HL-60 (cell line): ENCODE measurements at regions not wholly inside any gene's neighbourhood (a gene's known extent, or its start where the extent isn't known, plus 50 kb on each side); places are given as distances from the start of the nearest gene placed in this dataset.

Experiments used
- DNase-seq, 2 experiments: peaks; one replicate each; pipeline ENCODE4 v3.0.0-alpha.2; 2010 to 2020; ENCODE audit warnings: low read depth in 1 of 2, low spot score in 1 of 2
- H3K27ac ChIP-seq: fragments of 250-450 bp; sonication (Bioruptor Pico); replicated peaks from 2 replicates; pipeline ENCODE4 v1.5.1; 2020; ENCODE audit warnings: mild to moderate bottlenecking, moderate library complexity
- H3K27me3 ChIP-seq: fragments of 250-450 bp; sonication (Bioruptor Pico); 2 replicates; pipeline ENCODE4 v1.5.1; 2021; ENCODE audit warnings: mild to moderate bottlenecking, moderate library complexity; ENCODE audit not compliant: insufficient read depth, poor library complexity, severe bottlenecking
- H3K4me3 ChIP-seq: replicated peaks from 2 replicates; pipeline ENCODE4 v1.5.1; 2011; ENCODE audit warnings: mild to moderate bottlenecking, control low read depth, low read length; ENCODE audit not compliant: insufficient read depth
- GABPA ChIP-seq: IDR thresholded peaks from 2 replicates; pipeline ENCODE4 v1.6.1; 2012; ENCODE audit warnings: low read depth
- POLR2AphosphoS5 ChIP-seq: IDR thresholded peaks from 2 replicates; pipeline ENCODE4 v1.6.1; 2012; ENCODE audit warnings: low read depth
- SPI1 ChIP-seq: IDR thresholded peaks from 2 replicates; pipeline ENCODE4 v1.6.1; 2012; ENCODE audit warnings: low read depth, mild to moderate bottlenecking, borderline replicate concordance
- TF ChIP-seq, protein P1 (sequence below): IDR thresholded peaks from one replicate; pipeline ENCODE4 v1.5.1; 2011; ENCODE audit warnings: low read length, control low read depth, inconsistent platforms; ENCODE audit not compliant: insufficient read depth
- TF ChIP-seq, protein P2 (sequence below): IDR thresholded peaks from 2 replicates; pipeline ENCODE4 v1.6.1; 2012; ENCODE audit warnings: low read depth; ENCODE audit not compliant: insufficient replicate concordance

DNA sequence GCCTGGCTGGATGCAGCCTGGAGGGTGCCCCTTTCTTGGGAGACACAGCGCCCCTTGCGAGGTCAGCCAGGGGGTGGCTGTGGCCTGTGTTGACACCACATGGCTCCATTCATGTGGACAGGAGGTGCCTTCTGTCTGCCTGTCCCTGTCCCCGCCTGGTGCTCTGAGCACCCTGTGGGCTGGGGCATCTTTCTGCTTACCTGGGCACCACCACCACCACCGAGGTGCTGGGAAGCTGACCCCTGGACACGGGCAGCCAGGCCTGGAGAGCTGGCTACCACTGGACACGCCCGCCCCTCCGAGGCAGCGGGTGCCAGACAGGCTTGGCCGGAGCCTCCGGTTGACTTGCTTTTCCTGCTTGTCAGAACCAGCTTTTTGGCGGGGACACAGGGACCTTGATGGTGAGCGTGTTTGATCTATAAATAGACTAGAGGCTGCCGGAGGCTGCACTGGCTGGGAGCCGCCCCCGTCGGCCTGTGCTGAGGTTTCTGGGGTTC, 121.3 kb upstream of the GSE1 start:
- DNase-seq: no peak
- Histone ChIP-seq H3K27ac (no peak overlapping the region), H3K4me3 (no peak overlapping the region), H3K27me3 (no peaks in the 10 kb centered on the region)
- TF ChIP-seq GABPA: no peak
- TF ChIP-seq, protein P1, sequence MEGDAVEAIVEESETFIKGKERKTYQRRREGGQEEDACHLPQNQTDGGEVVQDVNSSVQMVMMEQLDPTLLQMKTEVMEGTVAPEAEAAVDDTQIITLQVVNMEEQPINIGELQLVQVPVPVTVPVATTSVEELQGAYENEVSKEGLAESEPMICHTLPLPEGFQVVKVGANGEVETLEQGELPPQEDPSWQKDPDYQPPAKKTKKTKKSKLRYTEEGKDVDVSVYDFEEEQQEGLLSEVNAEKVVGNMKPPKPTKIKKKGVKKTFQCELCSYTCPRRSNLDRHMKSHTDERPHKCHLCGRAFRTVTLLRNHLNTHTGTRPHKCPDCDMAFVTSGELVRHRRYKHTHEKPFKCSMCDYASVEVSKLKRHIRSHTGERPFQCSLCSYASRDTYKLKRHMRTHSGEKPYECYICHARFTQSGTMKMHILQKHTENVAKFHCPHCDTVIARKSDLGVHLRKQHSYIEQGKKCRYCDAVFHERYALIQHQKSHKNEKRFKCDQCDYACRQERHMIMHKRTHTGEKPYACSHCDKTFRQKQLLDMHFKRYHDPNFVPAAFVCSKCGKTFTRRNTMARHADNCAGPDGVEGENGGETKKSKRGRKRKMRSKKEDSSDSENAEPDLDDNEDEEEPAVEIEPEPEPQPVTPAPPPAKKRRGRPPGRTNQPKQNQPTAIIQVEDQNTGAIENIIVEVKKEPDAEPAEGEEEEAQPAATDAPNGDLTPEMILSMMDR: no peak
- no peak for TF ChIP-seq SPI1
- TF ChIP-seq POLR2AphosphoS5: no peak
- TF ChIP-seq, protein P2, sequence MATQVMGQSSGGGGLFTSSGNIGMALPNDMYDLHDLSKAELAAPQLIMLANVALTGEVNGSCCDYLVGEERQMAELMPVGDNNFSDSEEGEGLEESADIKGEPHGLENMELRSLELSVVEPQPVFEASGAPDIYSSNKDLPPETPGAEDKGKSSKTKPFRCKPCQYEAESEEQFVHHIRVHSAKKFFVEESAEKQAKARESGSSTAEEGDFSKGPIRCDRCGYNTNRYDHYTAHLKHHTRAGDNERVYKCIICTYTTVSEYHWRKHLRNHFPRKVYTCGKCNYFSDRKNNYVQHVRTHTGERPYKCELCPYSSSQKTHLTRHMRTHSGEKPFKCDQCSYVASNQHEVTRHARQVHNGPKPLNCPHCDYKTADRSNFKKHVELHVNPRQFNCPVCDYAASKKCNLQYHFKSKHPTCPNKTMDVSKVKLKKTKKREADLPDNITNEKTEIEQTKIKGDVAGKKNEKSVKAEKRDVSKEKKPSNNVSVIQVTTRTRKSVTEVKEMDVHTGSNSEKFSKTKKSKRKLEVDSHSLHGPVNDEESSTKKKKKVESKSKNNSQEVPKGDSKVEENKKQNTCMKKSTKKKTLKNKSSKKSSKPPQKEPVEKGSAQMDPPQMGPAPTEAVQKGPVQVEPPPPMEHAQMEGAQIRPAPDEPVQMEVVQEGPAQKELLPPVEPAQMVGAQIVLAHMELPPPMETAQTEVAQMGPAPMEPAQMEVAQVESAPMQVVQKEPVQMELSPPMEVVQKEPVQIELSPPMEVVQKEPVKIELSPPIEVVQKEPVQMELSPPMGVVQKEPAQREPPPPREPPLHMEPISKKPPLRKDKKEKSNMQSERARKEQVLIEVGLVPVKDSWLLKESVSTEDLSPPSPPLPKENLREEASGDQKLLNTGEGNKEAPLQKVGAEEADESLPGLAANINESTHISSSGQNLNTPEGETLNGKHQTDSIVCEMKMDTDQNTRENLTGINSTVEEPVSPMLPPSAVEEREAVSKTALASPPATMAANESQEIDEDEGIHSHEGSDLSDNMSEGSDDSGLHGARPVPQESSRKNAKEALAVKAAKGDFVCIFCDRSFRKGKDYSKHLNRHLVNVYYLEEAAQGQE: no peak

DNA sequence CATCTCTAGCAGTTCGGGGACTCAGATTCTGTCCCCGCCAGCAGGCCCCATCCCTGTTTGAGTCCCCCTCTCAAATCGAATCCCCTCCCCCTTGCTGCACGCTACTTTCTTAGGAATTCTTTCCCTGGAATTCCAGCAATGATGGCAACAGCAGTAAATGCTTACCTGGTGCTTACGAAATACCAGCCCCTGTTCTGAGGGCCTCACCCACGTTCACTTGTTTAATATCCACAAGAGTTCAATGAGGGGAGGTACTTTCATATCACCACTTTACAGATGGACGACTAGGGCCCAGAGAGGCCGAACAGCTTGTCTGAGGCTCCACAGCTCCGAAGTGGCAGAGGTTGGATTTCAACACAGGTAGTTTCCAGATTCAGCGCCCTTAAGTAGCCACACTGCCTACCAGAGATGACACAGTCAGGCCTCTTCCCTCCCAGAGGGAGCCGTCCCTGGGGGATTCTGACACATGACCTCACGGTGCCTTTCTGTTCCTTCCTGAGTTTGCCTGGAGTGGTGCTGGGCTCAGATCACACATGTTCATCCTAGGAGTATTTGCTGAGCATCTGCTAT, 120.7 kb upstream of the GSE1 start:
- Histone ChIP-seq H3K27me3 (no peaks in the 10 kb centered on the region), H3K27ac (no peak overlapping the region), H3K4me3 (no peak overlapping the region)
- TF ChIP-seq, protein P1: no peak
- TF ChIP-seq POLR2AphosphoS5 (no peak), SPI1 (no peak), GABPA (no peak)
- TF ChIP-seq, protein P2: no peak
- DNase-seq: peak in 1 of 2 experiments; percentile 1

DNA sequence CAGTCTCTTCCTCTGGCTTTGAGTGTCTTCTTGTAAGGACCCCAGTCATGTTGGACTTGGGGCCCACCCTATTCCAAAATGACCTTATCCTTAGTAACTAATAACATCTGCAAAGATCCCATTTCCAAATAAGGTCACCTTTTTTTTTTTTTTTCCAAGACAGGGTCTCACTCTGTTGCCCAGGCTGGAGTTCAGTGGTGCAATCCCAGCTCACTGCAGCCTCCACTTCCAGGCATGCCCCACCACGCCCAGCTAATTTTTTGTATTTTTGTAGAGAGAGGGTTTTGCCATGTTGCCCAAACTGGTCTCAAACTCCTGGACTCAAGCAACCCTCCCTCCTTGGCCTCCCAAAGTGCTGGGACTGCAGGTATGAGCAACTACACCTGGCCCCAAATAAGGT, 118.8 kb upstream of the GSE1 start:
- TF ChIP-seq GABPA (no peak), POLR2AphosphoS5 (no peak), SPI1 (no peak)
- TF ChIP-seq, protein P1: no peak
- TF ChIP-seq, protein P2: no peak
- no peaks in the 10 kb centered on the region for H3K27me3 ChIP-seq
- H3K4me3 ChIP-seq: no peak overlapping the region
- no peak overlapping the region for H3K27ac ChIP-seq
- DNase-seq: no peak
